Panc1 (cell line): ENCODE measurements at regions not wholly inside any gene's neighbourhood (a gene's known extent, or its start where the extent isn't known, plus 50 kb on each side); places are given as distances from the start of the nearest gene placed in this dataset.

Source experiments
- ATAC-seq: fragments of 200-7000 bp; cut with Tn5 transposase; 2 replicates; pipeline ENCODE4 v1.9.1; 2020; ENCODE audit warnings: mild to moderate bottlenecking, moderate library complexity
- BruUV-seq: library from RNA; stranded (reverse); fragments of 400-500 nt; replicated peaks from 2 replicates; lab custom pipeline; 2021; lab: Mats Ljungman, UMichigan
- CTCF ChIA-PET: fragments of 300-600 bp; sonication (Branson Sonifier 250); formaldehyde crosslinking; loops from one replicate; lab custom pipeline; 2022; ENCODE audit warnings: antibody characterized with exemption; lab: Charles Lee
- POLR2A ChIA-PET: fragments of 300-600 bp; sonication (Branson Sonifier 250); formaldehyde crosslinking; loops from one replicate; lab custom pipeline; 2022; ENCODE audit warnings: antibody characterized with exemption; lab: Charles Lee
- DNase-seq: peaks from one replicate; pipeline ENCODE4 v3.0.0-alpha.2; 2010; ENCODE audit warnings: low read depth, low spot score
- H3K27ac ChIP-seq: 2 replicates; pipeline ENCODE4 v1.5.1; 2011; ENCODE audit warnings: mild to moderate bottlenecking, low read length, inconsistent platforms
- H3K27me3 ChIP-seq: fragments of 200-500 bp; sonication (Bioruptor generic); 2 replicates; pipeline ENCODE4 v1.6.0; 2014; ENCODE audit warnings: low read length, inconsistent platforms; ENCODE audit not compliant: control insufficient read depth, insufficient read depth
- H3K36me3 ChIP-seq: fragments of 200-500 bp; sonication (Bioruptor generic); 2 replicates; pipeline ENCODE4 v1.5.1; 2014; ENCODE audit warnings: inconsistent platforms, mild to moderate bottlenecking, low read length, moderate library complexity; ENCODE audit not compliant: control insufficient read depth, insufficient read depth
- H3K4me1 ChIP-seq: 2 replicates; pipeline ENCODE4 v1.5.1; 2011; ENCODE audit warnings: inconsistent platforms, mild to moderate bottlenecking, low read length, moderate library complexity; ENCODE audit not compliant: control insufficient read depth, insufficient read depth
- H3K4me3 ChIP-seq, 2 experiments: 2 replicates each; pipeline ENCODE4 v1.5.1; 2011 to 2012; ENCODE audit warnings: low read depth in 2 of 2, low read length in 2 of 2, mild to moderate bottlenecking in 2 of 2, inconsistent platforms in 1 of 2, moderate library complexity in 1 of 2
- H3K9me3 ChIP-seq: fragments of 200-500 bp; sonication (Bioruptor generic); 2 replicates; pipeline ENCODE4 v1.5.1; 2014; ENCODE audit warnings: low read depth, mild to moderate bottlenecking, inconsistent platforms, low read length, moderate library complexity; ENCODE audit not compliant: control insufficient read depth, insufficient read depth
- CTCF ChIP-seq: fragments of 450-650 bp; IDR thresholded peaks from 2 replicates; pipeline ENCODE4 v1.5.1; 2017; ENCODE audit warnings: mild to moderate bottlenecking
- POLR2AphosphoS5 ChIP-seq: IDR thresholded peaks from 2 replicates; pipeline ENCODE4 v1.6.1; 2012; ENCODE audit warnings: mild to moderate bottlenecking, low read depth, low read length, moderate library complexity
- REST ChIP-seq, 2 experiments: IDR thresholded peaks; 2 replicates each; pipeline ENCODE4 v1.6.1; 2011 to 2012; ENCODE audit warnings: low read depth in 2 of 2, control low read depth in 1 of 2, low read length in 1 of 2, mild to moderate bottlenecking in 1 of 2, moderate library complexity in 1 of 2; ENCODE audit not compliant: insufficient read depth in 1 of 2
- SIN3A ChIP-seq: IDR thresholded peaks from 2 replicates; pipeline ENCODE4 v1.6.1; 2012; ENCODE audit warnings: low read depth, mild to moderate bottlenecking, low read length, moderate library complexity, borderline replicate concordance; ENCODE audit not compliant: insufficient read depth
- TCF7L2 ChIP-seq: IDR thresholded peaks from 2 replicates; pipeline ENCODE4 v1.6.1; 2011; ENCODE audit warnings: mild to moderate bottlenecking, low read depth, low read length, inconsistent platforms
- in situ Hi-C: cut with HindIII; loops from 2 replicates; pipeline ENCODE4 v1.10.0; 2016; ENCODE audit warnings: low sequenced_read_pairs, low pct_unique_long_range_greater_than_20kb
- intact Hi-C: fragments of 100-400 bp; cut with micrococcal nuclease; formaldehyde crosslinking; loops from one replicate; pipeline ENCODE4 v1.10.0; 2022; ENCODE audit not compliant: unreplicated experiment

GRCh38 chr13:26834646-26835045 is 74.1 kb upstream of the GPR12 start:
- CTCF ChIA-PET, result no interaction called here
- POLR2A ChIA-PET, result no interaction called here

GRCh38 chr13:26831336-26831908 is 70.8 kb upstream of the GPR12 start:
- H3K4me1 ChIP-seq, result no peaks in the 10 kb centered on the region
- ChIA-PET POLR2A (no interaction called here), CTCF (interaction anchor here (0.6 kb wide), 1 partner anchor 117 kb away, joined by 6 read pairs; no protein-coding TSS in a partner anchor)
- no peak overlapping the region for H3K27ac ChIP-seq
- BruUV-seq, result no TSS peak
- intact Hi-C loops, result no loop called here
- no peaks in the 10 kb centered on the region for H3K9me3 ChIP-seq
- DNase-seq (no peak), ATAC-seq (no peak)
- H3K36me3 ChIP-seq, result no peaks in the 10 kb centered on the region
- TF ChIP-seq REST (IDR thresholded peaks at IDR 0.05; ENCODE audit: insufficient read depth in 1 of 2, low read depth in 2 of 2, low read length in 1 of 2), result no peak
- TF ChIP-seq CTCF, result no peak
- no peak for TF ChIP-seq TCF7L2
- no peak for TF ChIP-seq POLR2AphosphoS5
- TF ChIP-seq SIN3A, result no peak
- H3K4me3 ChIP-seq, result no peak overlapping the region
- in situ Hi-C loops, result no loop called here
- no peaks in the 10 kb centered on the region for H3K27me3 ChIP-seq

More at GRCh38 chr13:26834646-26835045, 74.1 kb upstream of the GPR12 start:
- Histone ChIP-seq H3K4me1 (no peaks in the 10 kb centered on the region), H3K4me3 (no peak overlapping the region), H3K27me3 (no peaks in the 10 kb centered on the region; the same call in 1 of the 2 replicates), H3K36me3 (no peaks in the 10 kb centered on the region), H3K9me3 (no peaks in the 10 kb centered on the region), H3K27ac (no peak overlapping the region)
- no TSS peak for BruUV-seq
- intact Hi-C loops (no loop called here), in situ Hi-C loops (no loop called here)
- ATAC-seq (no peak), DNase-seq (no peak)
- TF ChIP-seq CTCF (no peak), SIN3A (no peak), POLR2AphosphoS5 (no peak), TCF7L2 (no peak), REST (IDR thresholded peaks at IDR 0.05; ENCODE audit: insufficient read depth in 1 of 2, low read depth in 2 of 2, low read length in 1 of 2) (no peak)
